OCI-LY1 (cell line): ENCODE measurements at regions not wholly inside any gene's neighbourhood (a gene's known extent, or its start where the extent isn't known, plus 50 kb on each side); places are given as distances from the start of the nearest gene placed in this dataset.

Experiments
- H2AFZ ChIP-seq: fragments of 200-600 bp; sonication (generic), shearing (Covaris generic); 2 replicates; pipeline ENCODE4 v1.6.0; 2014; ENCODE audit warnings: antibody characterized with exemption, mild to moderate bottlenecking, low read length
- H3F3A ChIP-seq: fragments of 200-600 bp; sonication (generic), shearing (Covaris generic); 2 replicates; pipeline ENCODE4 v1.6.0; 2014; ENCODE audit warnings: mild to moderate bottlenecking, antibody characterized with exemption, low read length, moderate library complexity; ENCODE audit not compliant: insufficient read depth
- H3K27ac ChIP-seq: fragments of 200-600 bp; sonication (generic); 2 replicates; pipeline ENCODE4 v1.5.1; 2014; ENCODE audit warnings: low read length, mixed run types, mild to moderate bottlenecking, low read depth; ENCODE audit not compliant: poor library complexity, severe bottlenecking
- H3K27me3 ChIP-seq: fragments of 200-600 bp; sonication (generic); 2 replicates; pipeline ENCODE4 v1.6.0; 2014; ENCODE audit warnings: antibody characterized with exemption, mild to moderate bottlenecking, low read length, moderate library complexity; ENCODE audit not compliant: insufficient read depth
- H3K36me3 ChIP-seq: fragments of 200-600 bp; sonication (generic); 2 replicates; pipeline ENCODE4 v1.6.1; 2014; ENCODE audit warnings: mild to moderate bottlenecking, antibody characterized with exemption, low read length, moderate library complexity, mixed read lengths; ENCODE audit not compliant: insufficient read depth
- H3K4me1 ChIP-seq: fragments of 200-600 bp; sonication (generic); 2 replicates; pipeline ENCODE4 v1.5.1; 2014; ENCODE audit warnings: mild to moderate bottlenecking, low read length, moderate library complexity; ENCODE audit not compliant: insufficient read depth, severe bottlenecking
- H3K4me2 ChIP-seq: fragments of 200-600 bp; sonication (generic), shearing (Covaris generic); 2 replicates; pipeline ENCODE4 v1.6.1; 2014; ENCODE audit warnings: low read length
- H3K4me3 ChIP-seq: fragments of 200-600 bp; sonication (generic); 2 replicates; pipeline ENCODE4 v1.5.1; 2014; ENCODE audit warnings: low read length, low read depth, mild to moderate bottlenecking, mixed read lengths; ENCODE audit not compliant: poor library complexity, severe bottlenecking
- H3K79me2 ChIP-seq: fragments of 200-600 bp; shearing (Covaris generic); 2 replicates; pipeline ENCODE4 v1.6.1; 2016; ENCODE audit warnings: mixed run types, low read length, mixed read lengths; ENCODE audit not compliant: insufficient read depth
- H3K9ac ChIP-seq: fragments of 200-600 bp; sonication (generic), shearing (Covaris generic); 2 replicates; pipeline ENCODE4 v1.6.1; 2014; ENCODE audit warnings: mild to moderate bottlenecking, low read length, mixed read lengths
- H3K9me2 ChIP-seq: fragments of 200-600 bp; sonication (generic), shearing (Covaris generic); 2 replicates; pipeline ENCODE4 v1.6.1; 2014; ENCODE audit warnings: low read depth, mild to moderate bottlenecking, low read length, mixed read lengths
- H3K9me3 ChIP-seq: fragments of 200-600 bp; shearing (Covaris generic); 2 replicates; pipeline ENCODE4 v1.6.1; 2014; ENCODE audit warnings: low read length, mixed read lengths
- H4K20me1 ChIP-seq: fragments of 200-600 bp; sonication (generic), shearing (Covaris generic); 2 replicates; pipeline ENCODE4 v1.6.0; 2016; ENCODE audit warnings: mild to moderate bottlenecking, low read length; ENCODE audit not compliant: insufficient read depth
- CTCF ChIP-seq: fragments of 200-600 bp; sonication (generic), shearing (Covaris generic); IDR thresholded peaks from 2 replicates; pipeline ENCODE4 v1.5.1; 2017; ENCODE audit warnings: mild to moderate bottlenecking, antibody characterized with exemption, low read length, moderate library complexity, mixed read lengths
- EZH2 ChIP-seq: fragments of 200-600 bp; sonication (generic), shearing (Covaris generic); IDR thresholded peaks from 2 replicates; pipeline ENCODE4 v1.8.0; 2017; ENCODE audit warnings: borderline replicate concordance, mixed run types, mild to moderate bottlenecking, antibody characterized with exemption, low read length, moderate library complexity, mixed read lengths

DNA sequence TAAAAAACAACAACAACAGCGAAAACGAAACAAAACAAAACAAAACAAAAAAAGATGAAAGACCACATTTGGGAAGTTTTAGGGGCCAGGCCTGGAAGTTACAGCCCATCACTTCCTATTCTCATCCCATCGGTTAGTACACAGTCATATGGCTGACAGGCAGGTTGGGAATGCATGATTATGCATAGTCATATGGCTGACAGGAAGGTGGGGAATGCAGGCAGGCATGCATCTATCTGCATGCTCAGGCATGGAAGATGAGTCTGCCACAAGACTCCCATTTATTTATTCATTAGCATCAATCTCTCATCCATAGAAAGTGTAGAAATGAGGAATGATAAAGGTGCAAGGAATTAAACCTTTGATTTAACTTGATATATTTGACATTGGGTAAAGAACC, 325.3 kb upstream of the MEX3C start:
- Histone ChIP-seq H3K9ac (no peak overlapping the region), H3K4me3 (no peak overlapping the region), H3K27ac (no peak overlapping the region), H3K9me3 (no peaks in the 10 kb centered on the region), H3K27me3 (peaks cover 5% of the 10 kb centered on the region; the same call in 1 of the 2 replicates), H3K36me3 (no peaks in the 10 kb centered on the region), H2AFZ (no peak overlapping the region), H3K9me2 (no peaks in the 10 kb centered on the region), H3K79me2 (no peaks in the 10 kb centered on the region), H3K4me2 (no peak overlapping the region), H3F3A (no peaks in the 10 kb centered on the region), H4K20me1 (no peaks in the 10 kb centered on the region), H3K4me1 (no peaks in the 10 kb centered on the region)
- TF ChIP-seq CTCF (no peak), EZH2 (no peak)

GRCh38 chr18:51523671-51524070, 326.2 kb upstream of the MEX3C start:
- H3K36me3 ChIP-seq, result no peaks in the 10 kb centered on the region
- no peak overlapping the region for H3K9ac ChIP-seq
- TF ChIP-seq EZH2, result no peak
- no peak for TF ChIP-seq CTCF
- H3K9me2 ChIP-seq, result no peaks in the 10 kb centered on the region
- H4K20me1 ChIP-seq, result no peaks in the 10 kb centered on the region
- H3K79me2 ChIP-seq, result no peaks in the 10 kb centered on the region
- no peak overlapping the region for H3K4me2 ChIP-seq
- no peak overlapping the region for H3K4me3 ChIP-seq
- peaks cover 5% of the 10 kb centered on the region; the same call in 1 of the 2 replicates for H3K27me3 ChIP-seq
- no peaks in the 10 kb centered on the region for H3K9me3 ChIP-seq
- H3K4me1 ChIP-seq, result no peaks in the 10 kb centered on the region
- H3K27ac ChIP-seq, result no peak overlapping the region
- no peak overlapping the region for H2AFZ ChIP-seq
- H3F3A ChIP-seq, result no peaks in the 10 kb centered on the region

GRCh38 chr18:51525453-51526225, 328.2 kb upstream of the MEX3C start:
- H3K9me3 ChIP-seq, result no peaks in the 10 kb centered on the region
- no peak overlapping the region for H3K9ac ChIP-seq
- no peak overlapping the region for H3K4me2 ChIP-seq
- H3K27me3 ChIP-seq, result no peaks in the 10 kb centered on the region
- H3K4me1 ChIP-seq, result no peaks in the 10 kb centered on the region
- no peaks in the 10 kb centered on the region for H4K20me1 ChIP-seq
- H2AFZ ChIP-seq, result no peak overlapping the region
- no peaks in the 10 kb centered on the region for H3K9me2 ChIP-seq
- no peak overlapping the region for H3K27ac ChIP-seq
- no peaks in the 10 kb centered on the region for H3K36me3 ChIP-seq
- no peaks in the 10 kb centered on the region for H3F3A ChIP-seq
- H3K79me2 ChIP-seq, result no peaks in the 10 kb centered on the region
- H3K4me3 ChIP-seq, result no peak overlapping the region
- no peak for TF ChIP-seq CTCF
- no peak for TF ChIP-seq EZH2
